ENCODE measurements at regions not wholly inside any gene's neighbourhood (a gene's known extent, or its start where the extent isn't known, plus 50 kb on each side); places are given as distances from the start of the nearest gene placed in this dataset.

- DNase-seq (ENCODE audit: extremely low read depth, low read depth), result no peak
- TF ChIP-seq CTCF (IDR thresholded peaks at IDR 0.05; ENCODE audit: low read depth, low read length), result no peak
Measured at GRCh38 chr5:125657936-125658335, 765.3 kb upstream of the GRAMD2B start.

GRCh38 chr5:125659316-125660023 is 763.7 kb upstream of the GRAMD2B start:
- peak; percentile 4 for DNase-seq (ENCODE audit: extremely low read depth, low read depth)
- TF ChIP-seq CTCF (IDR thresholded peaks at IDR 0.05; ENCODE audit: low read depth, low read length), result no peak

- no peak for DNase-seq (ENCODE audit: extremely low read depth, low read depth)
- TF ChIP-seq CTCF (IDR thresholded peaks at IDR 0.05; ENCODE audit: low read depth, low read length), result no peak
Measured at GRCh38 chr5:125660231-125660895, 762.8 kb upstream of the GRAMD2B start.

GRCh38 chr5:125661584-125661983 is 761.6 kb upstream of the GRAMD2B start:
- DNase-seq (ENCODE audit: extremely low read depth, low read depth), result no peak
- TF ChIP-seq CTCF (IDR thresholded peaks at IDR 0.05; ENCODE audit: low read depth, low read length), result no peak

GRCh38 chr5:125668884-125669283 is 754.3 kb upstream of the GRAMD2B start:
- no peak for DNase-seq (ENCODE audit: extremely low read depth, low read depth)
- no peak for TF ChIP-seq CTCF (IDR thresholded peaks at IDR 0.05; ENCODE audit: low read depth, low read length)

GRCh38 chr5:125673359-125673950 is 749.8 kb upstream of the GRAMD2B start:
- TF ChIP-seq CTCF (IDR thresholded peaks at IDR 0.05; ENCODE audit: low read depth, low read length), result no peak

GRCh38 chr5:125679522-125679921 is 743.7 kb upstream of the GRAMD2B start:
- no peak for DNase-seq (ENCODE audit: extremely low read depth, low read depth)
- TF ChIP-seq CTCF (IDR thresholded peaks at IDR 0.05; ENCODE audit: low read depth, low read length), result no peak

More at GRCh38 chr5:125673359-125673950, 749.8 kb upstream of the GRAMD2B start:
- no peak for DNase-seq (ENCODE audit: extremely low read depth, low read depth)

Data from AG09319 (cell line).